GM19328 (cell line): ENCODE measurements at regions not wholly inside any gene's neighbourhood (a gene's known extent, or its start where the extent isn't known, plus 50 kb on each side); places are given as distances from the start of the nearest gene placed in this dataset.

Experiments
- ATAC-seq: cut with Tn5 transposase; IDR thresholded peaks from one replicate; pipeline ENCODE4 v1.9.1; 2021; ENCODE audit warnings: mild to moderate bottlenecking, moderate library complexity; ENCODE audit not compliant: unreplicated experiment

- ATAC-seq: no peak
Measured at GRCh38 chr10:28952523-28952922, 275.2 kb downstream of the BAMBI start.

- no peak for ATAC-seq
Measured at GRCh38 chr10:28954211-28954610, 276.9 kb downstream of the BAMBI start.

- ATAC-seq: no peak
Measured at GRCh38 chr10:28958468-28958867, 281.1 kb downstream of the BAMBI start.

- ATAC-seq: no peak
Measured at GRCh38 chr10:28959850-28960501, 282.7 kb downstream of the BAMBI start.

GRCh38 chr10:28962768-28963167 lies 285.4 kb downstream of the BAMBI start:
- no peak for ATAC-seq

- ATAC-seq: no peak
Measured at GRCh38 chr10:28963539-28964221, 286.4 kb downstream of the BAMBI start.

GRCh38 chr10:28965937-28966336 lies 288.6 kb downstream of the BAMBI start:
- no peak for ATAC-seq

- no peak for ATAC-seq
Measured at GRCh38 chr10:28967031-28967430, 289.7 kb downstream of the BAMBI start.

- ATAC-seq: no peak
Measured at GRCh38 chr10:28969413-28969812, 292.1 kb downstream of the BAMBI start.

GRCh38 chr10:28970231-28970630 lies 292.9 kb downstream of the BAMBI start:
- ATAC-seq: no peak

- no peak for ATAC-seq
Measured at GRCh38 chr10:28971255-28971654, 293.9 kb downstream of the BAMBI start.

- no peak for ATAC-seq
Measured at GRCh38 chr10:28971764-28972163, 294.4 kb downstream of the BAMBI start.

- no peak for ATAC-seq
Measured at GRCh38 chr10:28973309-28973972, 296.1 kb downstream of the BAMBI start.

- ATAC-seq: no peak
Measured at GRCh38 chr10:28975891-28976531, 298.7 kb downstream of the BAMBI start.

- ATAC-seq: no peak
Measured at GRCh38 chr10:28977518-28977917, 300.2 kb downstream of the BAMBI start.

- no peak for ATAC-seq
Measured at GRCh38 chr10:28980264-28980663, 302.9 kb downstream of the BAMBI start.

- ATAC-seq: no peak
Measured at GRCh38 chr10:28981007-28981406, 303.7 kb downstream of the BAMBI start.

GRCh38 chr10:28982974-28983373 lies 305.7 kb downstream of the BAMBI start:
- ATAC-seq: no peak

- ATAC-seq: no peak
Measured at GRCh38 chr10:28983799-28984198, 305.1 kb upstream of the LYZL1 start.

GRCh38 chr10:28984431-28984830 lies 304.4 kb upstream of the LYZL1 start:
- no peak for ATAC-seq

- no peak for ATAC-seq
Measured at GRCh38 chr10:28985137-28985885, 303.6 kb upstream of the LYZL1 start.
